Activated naive CD8-positive, alpha-beta T cell (primary cell): ENCODE measurements at regions not wholly inside any gene's neighbourhood (a gene's known extent, or its start where the extent isn't known, plus 50 kb on each side); places are given as distances from the start of the nearest gene placed in this dataset.

Experiments
- H3K27ac Mint-ChIP-seq: one replicate; pipeline ENCODE4 v1.8.0; 2021; ENCODE audit warnings: mixed read lengths
- H3K27me3 Mint-ChIP-seq: one replicate; pipeline ENCODE4 v1.8.0; 2021; ENCODE audit warnings: mixed read lengths
- H3K36me3 Mint-ChIP-seq: one replicate; pipeline ENCODE4 v1.8.0; 2021; ENCODE audit warnings: mixed read lengths
- H3K4me1 Mint-ChIP-seq: one replicate; pipeline ENCODE4 v1.8.0; 2021; ENCODE audit warnings: low read depth, mixed read lengths
- H3K4me3 Mint-ChIP-seq: one replicate; pipeline ENCODE4 v1.8.0; 2021; ENCODE audit warnings: mild to moderate bottlenecking, mixed read lengths
- H3K9me3 Mint-ChIP-seq: one replicate; pipeline ENCODE4 v1.8.0; 2021; ENCODE audit warnings: low read depth, mixed read lengths

GRCh38 chr3:107082527-107082926 lies 294.7 kb upstream of the CCDC54 start:
- H3K36me3 Mint-ChIP-seq = no peaks in the 10 kb centered on the region
- no peaks in the 10 kb centered on the region for H3K4me1 Mint-ChIP-seq
- no peaks in the 10 kb centered on the region for H3K9me3 Mint-ChIP-seq
- no peak overlapping the region for H3K4me3 Mint-ChIP-seq
- peaks cover 2% of the 10 kb centered on the region for H3K27me3 Mint-ChIP-seq
- no peak overlapping the region for H3K27ac Mint-ChIP-seq

- H3K27me3 Mint-ChIP-seq = peaks cover 2% of the 10 kb centered on the region
- no peaks in the 10 kb centered on the region for H3K36me3 Mint-ChIP-seq
- H3K9me3 Mint-ChIP-seq = no peaks in the 10 kb centered on the region
- no peak overlapping the region for H3K27ac Mint-ChIP-seq
- H3K4me3 Mint-ChIP-seq = no peak overlapping the region
- H3K4me1 Mint-ChIP-seq = no peaks in the 10 kb centered on the region
These were observed 292.0 kb upstream of the CCDC54 start for GRCh38 chr3:107085261-107085660.

GRCh38 chr3:107092121-107092520 lies 285.1 kb upstream of the CCDC54 start:
- Mint-ChIP-seq H3K4me1 (no peaks in the 10 kb centered on the region), H3K27ac (no peak overlapping the region), H3K9me3 (no peaks in the 10 kb centered on the region), H3K36me3 (no peaks in the 10 kb centered on the region), H3K27me3 (peaks cover 7% of the 10 kb centered on the region), H3K4me3 (no peak overlapping the region)

GRCh38 chr3:107098864-107099263 lies 278.4 kb upstream of the CCDC54 start:
- Mint-ChIP-seq H3K27me3 (peaks cover 2% of the 10 kb centered on the region), H3K27ac (no peak overlapping the region), H3K36me3 (no peaks in the 10 kb centered on the region), H3K4me1 (no peaks in the 10 kb centered on the region), H3K4me3 (no peak overlapping the region), H3K9me3 (no peaks in the 10 kb centered on the region)

GRCh38 chr3:107100137-107100536 lies 277.1 kb upstream of the CCDC54 start:
- Mint-ChIP-seq H3K27me3 (no peaks in the 10 kb centered on the region), H3K4me1 (no peaks in the 10 kb centered on the region), H3K27ac (no peak overlapping the region), H3K36me3 (no peaks in the 10 kb centered on the region), H3K9me3 (no peaks in the 10 kb centered on the region), H3K4me3 (no peak overlapping the region)

GRCh38 chr3:107100573-107100972 lies 276.7 kb upstream of the CCDC54 start:
- no peaks in the 10 kb centered on the region for H3K36me3 Mint-ChIP-seq
- H3K4me1 Mint-ChIP-seq = no peaks in the 10 kb centered on the region
- H3K27me3 Mint-ChIP-seq = peaks cover 2% of the 10 kb centered on the region
- no peak overlapping the region for H3K4me3 Mint-ChIP-seq
- no peak overlapping the region for H3K27ac Mint-ChIP-seq
- peaks cover 4% of the 10 kb centered on the region for H3K9me3 Mint-ChIP-seq

GRCh38 chr3:107103786-107104185 lies 273.5 kb upstream of the CCDC54 start:
- Mint-ChIP-seq H3K27ac (no peak overlapping the region), H3K4me1 (no peaks in the 10 kb centered on the region), H3K36me3 (no peaks in the 10 kb centered on the region), H3K27me3 (peaks cover 3% of the 10 kb centered on the region), H3K9me3 (peaks cover 4% of the 10 kb centered on the region), H3K4me3 (no peak overlapping the region)

GRCh38 chr3:107106316-107106715 lies 270.9 kb upstream of the CCDC54 start:
- Mint-ChIP-seq H3K4me3 (no peak overlapping the region), H3K4me1 (no peaks in the 10 kb centered on the region), H3K27ac (no peak overlapping the region), H3K36me3 (no peaks in the 10 kb centered on the region), H3K27me3 (peaks cover 3% of the 10 kb centered on the region), H3K9me3 (peaks cover 4% of the 10 kb centered on the region)

GRCh38 chr3:107106907-107107306 lies 270.3 kb upstream of the CCDC54 start:
- H3K4me3 Mint-ChIP-seq = no peak overlapping the region
- peaks cover 4% of the 10 kb centered on the region for H3K9me3 Mint-ChIP-seq
- H3K4me1 Mint-ChIP-seq = no peaks in the 10 kb centered on the region
- H3K27ac Mint-ChIP-seq = no peak overlapping the region
- no peaks in the 10 kb centered on the region for H3K36me3 Mint-ChIP-seq
- peaks cover 3% of the 10 kb centered on the region for H3K27me3 Mint-ChIP-seq

GRCh38 chr3:107110596-107111305 lies 266.5 kb upstream of the CCDC54 start:
- Mint-ChIP-seq H3K4me1 (no peaks in the 10 kb centered on the region), H3K27me3 (peaks cover 1% of the 10 kb centered on the region), H3K9me3 (no peaks in the 10 kb centered on the region), H3K27ac (no peak overlapping the region), H3K4me3 (no peak overlapping the region), H3K36me3 (no peaks in the 10 kb centered on the region)

- Mint-ChIP-seq H3K27ac (no peak overlapping the region), H3K9me3 (no peaks in the 10 kb centered on the region), H3K36me3 (no peaks in the 10 kb centered on the region), H3K27me3 (peaks cover 1% of the 10 kb centered on the region), H3K4me3 (no peak overlapping the region), H3K4me1 (no peaks in the 10 kb centered on the region)
These were observed 265.4 kb upstream of the CCDC54 start for GRCh38 chr3:107111872-107112271.

GRCh38 chr3:107112356-107112755 lies 264.9 kb upstream of the CCDC54 start:
- H3K27me3 Mint-ChIP-seq = no peaks in the 10 kb centered on the region
- H3K27ac Mint-ChIP-seq = no peak overlapping the region

GRCh38 chr3:107116251-107116650 lies 261.0 kb upstream of the CCDC54 start:
- no peaks in the 10 kb centered on the region for H3K36me3 Mint-ChIP-seq
- no peak overlapping the region for H3K4me3 Mint-ChIP-seq
- no peaks in the 10 kb centered on the region for H3K27me3 Mint-ChIP-seq
- H3K27ac Mint-ChIP-seq = no peak overlapping the region
- H3K4me1 Mint-ChIP-seq = no peaks in the 10 kb centered on the region
- H3K9me3 Mint-ChIP-seq = no peaks in the 10 kb centered on the region

More at GRCh38 chr3:107112356-107112755, 264.9 kb upstream of the CCDC54 start:
- Mint-ChIP-seq H3K4me3 (no peak overlapping the region), H3K9me3 (no peaks in the 10 kb centered on the region), H3K36me3 (no peaks in the 10 kb centered on the region), H3K4me1 (no peaks in the 10 kb centered on the region)

- H3K36me3 Mint-ChIP-seq = no peaks in the 10 kb centered on the region
- H3K4me3 Mint-ChIP-seq = no peak overlapping the region
- H3K4me1 Mint-ChIP-seq = no peaks in the 10 kb centered on the region
- no peaks in the 10 kb centered on the region for H3K27me3 Mint-ChIP-seq
- H3K27ac Mint-ChIP-seq = no peak overlapping the region
- no peaks in the 10 kb centered on the region for H3K9me3 Mint-ChIP-seq
These were observed 260.1 kb upstream of the CCDC54 start for GRCh38 chr3:107117156-107117555.

- Mint-ChIP-seq H3K4me1 (no peaks in the 10 kb centered on the region), H3K4me3 (no peak overlapping the region), H3K27me3 (no peaks in the 10 kb centered on the region), H3K27ac (no peak overlapping the region), H3K9me3 (no peaks in the 10 kb centered on the region), H3K36me3 (no peaks in the 10 kb centered on the region)
These were observed 259.2 kb upstream of the CCDC54 start for GRCh38 chr3:107117922-107118536.

GRCh38 chr3:107124885-107125284 lies 252.4 kb upstream of the CCDC54 start:
- Mint-ChIP-seq H3K4me1 (no peaks in the 10 kb centered on the region), H3K9me3 (no peaks in the 10 kb centered on the region), H3K27ac (no peak overlapping the region), H3K27me3 (peaks cover 2% of the 10 kb centered on the region), H3K4me3 (no peak overlapping the region), H3K36me3 (no peaks in the 10 kb centered on the region)
